ENCODE measurements at regions not wholly inside any gene's neighbourhood (a gene's known extent, or its start where the extent isn't known, plus 50 kb on each side); places are given as distances from the start of the nearest gene placed in this dataset.
"Not testable (repeated sequence)": the region's sequence is repeated elsewhere in the genome, so short reads cannot be mapped to it uniquely, and the experiment has no call there.

DNA sequence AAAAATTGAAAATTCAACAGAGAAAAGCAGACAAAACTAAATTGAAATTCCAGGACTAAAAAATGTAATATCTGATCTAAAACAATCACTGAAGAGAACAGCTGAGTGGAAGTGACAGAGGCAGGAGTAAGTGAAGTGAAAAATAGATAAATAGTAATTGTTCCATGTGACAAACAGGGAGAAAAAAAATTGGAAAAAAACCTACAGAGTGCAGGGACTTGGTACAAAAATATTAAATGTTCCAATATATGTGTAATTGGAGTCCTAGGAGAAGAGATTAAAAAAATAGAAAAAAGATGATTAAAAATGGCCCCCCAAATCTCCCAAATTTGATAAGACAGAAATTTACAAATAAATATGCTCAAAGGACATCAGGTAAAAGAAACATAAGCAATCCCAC, 63.4 kb upstream of the NAMPT start:
- no peak for DNase-seq
- Mint-ChIP-seq H3K9me3 (ENCODE audit: insufficient read depth) (peaks cover 8% of the 10 kb centered on the region), H3K4me1 (ENCODE audit: low read depth) (peaks cover 40% of the 10 kb centered on the region), H3K36me3 (ENCODE audit: low read depth) (peaks cover 12% of the 10 kb centered on the region), H3K27ac (no peak overlapping the region), H3K4me3 (no peak overlapping the region), H3K27me3 (ENCODE audit: low read depth) (peaks cover 5% of the 10 kb centered on the region)
- ATAC-seq, result no peak
- CTCF ChIA-PET, result interaction anchor here (1.0 kb wide), 1 partner anchor 114 kb away, joined by 5 read pairs; no protein-coding TSS in a partner anchor
- POLR2A ChIA-PET, result no interaction called here

DNA sequence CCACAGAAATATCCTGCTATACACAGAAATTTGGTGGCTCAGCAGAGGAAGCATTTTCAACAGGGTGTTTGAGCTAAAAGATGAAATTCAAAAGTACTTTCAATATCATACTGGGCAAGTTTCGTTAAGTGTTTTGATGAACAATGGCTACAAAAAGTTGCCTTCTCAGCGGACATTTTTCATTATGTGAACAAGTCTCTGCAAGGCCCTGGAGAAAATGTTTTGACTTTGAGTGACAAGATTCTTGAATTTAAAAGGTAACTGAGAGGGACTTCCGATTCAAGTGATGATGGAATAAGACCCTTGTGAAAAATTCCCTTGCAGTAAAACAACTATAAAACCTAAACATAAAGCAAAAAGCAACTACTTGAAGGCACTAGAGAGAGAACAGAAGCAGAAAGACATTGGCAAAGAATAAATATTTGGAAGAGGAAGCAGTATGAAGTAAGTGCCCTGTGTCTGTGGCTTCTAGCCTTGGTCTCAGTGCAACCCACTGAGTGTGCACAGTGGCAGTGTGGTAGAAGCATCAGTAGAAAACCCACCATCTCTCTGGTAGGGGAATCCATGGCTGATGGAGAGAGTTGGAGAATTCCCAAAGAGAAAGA, 62.5 kb upstream of the NAMPT start:
- CTCF ChIA-PET, result interaction anchor here (1.0 to 2.0 kb wide), 2 partner anchors 115 to 170 kb away, joined by 5 read pairs; no protein-coding TSS in a partner anchor
- peak overlapping the region; percentile 72 for H3K27ac Mint-ChIP-seq
- peaks cover 2% of the 10 kb centered on the region for H3K27me3 Mint-ChIP-seq (ENCODE audit: low read depth)
- peak overlapping the region; percentile 39 for H3K4me3 Mint-ChIP-seq
- DNase-seq, result peak; percentile 33
- ATAC-seq, result peak; percentile 27
- peaks cover 8% of the 10 kb centered on the region for H3K9me3 Mint-ChIP-seq (ENCODE audit: insufficient read depth)
- POLR2A ChIA-PET, result interaction anchor here (4.1 kb wide), 1 partner anchor 62 kb away, joined by 33 read pairs; the partner anchor contains the start of gene NAMPT
- H3K36me3 Mint-ChIP-seq (ENCODE audit: low read depth), result peaks cover 15% of the 10 kb centered on the region
- peaks cover 40% of the 10 kb centered on the region for H3K4me1 Mint-ChIP-seq (ENCODE audit: low read depth)

DNA sequence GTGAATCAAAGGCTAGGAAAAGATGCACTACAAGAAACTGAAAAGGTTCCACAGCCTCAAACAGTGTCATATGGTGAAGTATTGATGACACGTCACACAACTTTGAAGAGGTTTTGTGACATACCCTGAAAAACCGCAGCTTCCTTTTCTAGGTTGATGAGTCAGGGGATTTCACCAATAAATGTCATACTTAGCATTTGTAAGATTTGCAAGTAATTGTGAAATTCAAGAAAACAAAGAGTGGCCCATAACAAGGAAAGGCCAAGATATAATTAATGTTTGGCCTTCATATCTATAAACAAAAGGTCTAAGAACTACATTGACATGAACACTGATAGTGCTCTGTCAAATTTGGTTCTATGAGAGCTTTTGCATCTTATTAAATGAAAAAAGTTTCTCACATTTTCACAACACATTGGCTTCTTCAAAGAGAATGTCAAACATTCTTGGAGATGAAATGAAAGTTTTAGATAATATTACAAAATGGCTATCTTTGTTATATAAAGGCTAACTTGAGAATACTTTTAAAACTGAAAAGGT, 62.0 kb upstream of the NAMPT start:
- Mint-ChIP-seq H3K27ac (peak overlapping the region; percentile 72), H3K4me1 (ENCODE audit: low read depth) (peaks cover 40% of the 10 kb centered on the region), H3K27me3 (ENCODE audit: low read depth) (peaks cover 2% of the 10 kb centered on the region), H3K9me3 (ENCODE audit: insufficient read depth) (peaks cover 12% of the 10 kb centered on the region), H3K36me3 (ENCODE audit: low read depth) (peaks cover 20% of the 10 kb centered on the region), H3K4me3 (peak overlapping the region; percentile 39)
- peak; percentile 87 for ATAC-seq
- ChIA-PET POLR2A (interaction anchor here (4.1 kb wide), 1 partner anchor 62 kb away, joined by 33 read pairs; the partner anchor contains the start of gene NAMPT), CTCF (interaction anchor here (1.0 to 2.0 kb wide), 2 partner anchors 65 to 170 kb away, joined by 3 to 5 read pairs; no protein-coding TSS in a partner anchor)
- DNase-seq, result peak; percentile 82

DNA sequence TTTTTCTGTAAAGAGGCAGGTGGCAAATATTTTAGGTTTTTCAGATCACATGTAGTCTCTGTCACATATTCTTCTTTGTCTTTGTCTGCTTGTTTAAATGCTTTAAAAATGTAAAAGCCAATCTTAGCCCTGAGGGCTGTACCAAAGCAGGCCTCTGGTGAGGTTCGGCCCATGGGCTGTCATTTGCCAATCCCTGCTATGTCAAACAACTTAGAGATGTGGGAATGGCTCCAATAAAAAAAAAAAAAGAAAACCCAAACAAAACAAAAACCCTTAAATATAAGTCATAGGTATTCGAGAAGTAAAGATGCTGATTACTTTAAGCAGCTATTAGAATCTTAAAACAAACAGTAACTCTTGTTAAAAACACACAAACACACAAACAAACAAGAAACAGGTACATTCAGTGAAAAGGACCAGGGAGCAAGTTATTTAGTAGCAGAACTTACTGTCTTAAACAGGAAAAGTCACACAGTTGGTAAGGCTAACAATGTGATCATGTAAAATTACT, 61.4 kb upstream of the NAMPT start:
- POLR2A ChIA-PET, result interaction anchor here (0.6 to 4.1 kb wide), 3 partner anchors 61 to 530 kb away, joined by 3 to 33 read pairs (median 5); partner anchors contain the start of gene NAMPT
- H3K4me1 Mint-ChIP-seq (ENCODE audit: low read depth), result peaks cover 40% of the 10 kb centered on the region
- peaks cover 23% of the 10 kb centered on the region for H3K36me3 Mint-ChIP-seq (ENCODE audit: low read depth)

DNA sequence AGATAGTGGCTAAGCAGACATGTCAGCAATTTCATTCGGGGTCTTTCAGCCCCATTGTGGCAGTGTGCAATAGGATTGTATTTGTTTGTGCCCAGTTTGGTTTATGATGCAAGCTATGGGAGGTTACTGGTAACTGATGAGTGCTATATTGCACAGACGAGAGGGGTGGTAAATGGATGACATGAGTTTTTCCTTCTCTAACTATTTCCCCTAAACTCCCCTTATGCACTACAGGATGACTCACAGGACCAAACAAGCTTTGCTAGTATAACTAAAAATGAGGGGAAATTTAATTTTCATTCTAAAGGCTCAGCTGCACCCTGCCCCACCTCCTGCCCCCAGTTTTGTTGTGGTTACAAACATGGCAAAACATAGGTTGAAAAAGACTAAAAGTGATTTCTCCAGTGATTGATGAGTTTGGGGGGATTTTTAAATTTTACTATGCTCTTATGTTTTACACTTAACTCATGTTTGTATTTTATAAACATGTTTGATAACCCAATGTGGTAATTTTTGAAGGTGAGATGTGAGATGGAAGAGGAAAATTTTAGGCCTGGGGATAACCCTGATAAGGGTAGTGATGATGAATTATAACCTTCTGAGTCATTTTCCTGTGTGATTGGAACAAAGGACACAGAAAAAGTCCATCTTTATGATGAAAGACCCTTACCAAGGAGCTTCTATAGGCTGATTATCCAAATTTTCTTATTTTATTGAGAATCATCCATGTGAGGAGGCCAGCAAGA, 60.8 kb upstream of the NAMPT start:
- ChIA-PET CTCF (interaction anchor here (0.9 to 2.0 kb wide), 3 partner anchors 64 to 169 kb away, joined by 3 to 5 read pairs (median 3); no protein-coding TSS in a partner anchor), POLR2A (interaction anchor here (0.6 to 4.1 kb wide), 3 partner anchors 61 to 530 kb away, joined by 3 to 33 read pairs (median 5); partner anchors contain the start of gene NAMPT)
- ATAC-seq (peak; percentile 52), DNase-seq (peak; percentile 43)
- Mint-ChIP-seq H3K27ac (peak overlapping the region; percentile 72), H3K9me3 (ENCODE audit: insufficient read depth) (peaks cover 16% of the 10 kb centered on the region), H3K4me1 (ENCODE audit: low read depth) (peaks cover 40% of the 10 kb centered on the region), H3K4me3 (no peak overlapping the region), H3K27me3 (ENCODE audit: low read depth) (no peaks in the 10 kb centered on the region), H3K36me3 (ENCODE audit: low read depth) (peaks cover 23% of the 10 kb centered on the region)

More for the DNA sequence above, 61.4 kb upstream of the NAMPT start:
- DNase-seq (no peak), ATAC-seq (peak; percentile 4)
- Mint-ChIP-seq H3K27ac (peak overlapping the region; percentile 72), H3K9me3 (ENCODE audit: insufficient read depth) (peaks cover 16% of the 10 kb centered on the region), H3K27me3 (ENCODE audit: low read depth) (no peaks in the 10 kb centered on the region), H3K4me3 (no peak overlapping the region)
- CTCF ChIA-PET, result interaction anchor here (0.9 to 2.0 kb wide), 3 partner anchors 65 to 169 kb away, joined by 3 to 5 read pairs (median 3); no protein-coding TSS in a partner anchor

DNA sequence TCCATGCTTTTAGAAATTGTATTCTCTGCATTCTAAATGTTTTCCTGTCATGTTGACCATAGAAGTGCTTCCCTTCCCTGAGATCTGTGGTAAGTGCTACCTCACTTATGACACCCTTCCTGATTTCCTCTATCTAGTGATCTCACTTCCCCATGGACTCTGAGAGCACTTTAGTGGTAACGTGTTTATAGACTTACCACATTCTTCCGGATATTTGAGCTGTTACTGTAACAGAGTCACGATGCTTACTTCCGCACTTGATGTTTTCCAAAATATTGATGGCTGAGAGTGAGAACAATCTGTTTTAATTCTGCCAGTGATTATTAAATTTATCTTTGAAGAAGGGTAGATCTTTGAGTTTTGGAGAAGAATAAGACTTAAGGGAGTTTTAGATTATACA, 60.1 kb upstream of the NAMPT start:
- ChIA-PET POLR2A (interaction anchor here (1.1 to 4.1 kb wide), 2 partner anchors 60 to 529 kb away, joined by 3 to 33 read pairs; partner anchors contain the start of gene NAMPT), CTCF (interaction anchor here (0.9 kb wide), 1 partner anchor 118 kb away, joined by 3 read pairs; no protein-coding TSS in a partner anchor)
- Mint-ChIP-seq H3K36me3 (ENCODE audit: low read depth) (peaks cover 26% of the 10 kb centered on the region), H3K4me3 (no peak overlapping the region), H3K27me3 (ENCODE audit: low read depth) (no peaks in the 10 kb centered on the region), H3K27ac (peak overlapping the region; percentile 7), H3K4me1 (ENCODE audit: low read depth) (peaks cover 40% of the 10 kb centered on the region), H3K9me3 (ENCODE audit: insufficient read depth) (peaks cover 16% of the 10 kb centered on the region)
- no peak for DNase-seq
- ATAC-seq, result no peak

DNA sequence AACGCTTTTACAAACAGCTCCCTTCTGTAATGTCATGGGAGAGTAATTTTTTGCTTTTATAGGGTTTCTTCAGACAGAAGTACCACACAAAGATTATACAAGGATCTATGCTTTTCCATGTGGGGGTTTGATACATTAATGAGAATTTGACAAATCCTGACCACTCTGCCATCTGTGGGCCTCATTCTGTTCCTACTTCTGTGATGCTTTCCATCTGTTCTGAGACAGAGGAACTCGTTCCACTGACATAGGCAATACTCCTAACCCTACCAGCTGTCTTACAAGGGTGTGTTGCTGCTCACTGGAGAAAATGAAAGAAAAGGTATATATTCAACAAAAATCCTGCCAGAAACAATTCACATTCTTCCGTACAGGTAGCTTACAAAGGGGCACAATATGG, 59.4 kb upstream of the NAMPT start:
- no peak overlapping the region for H3K27ac Mint-ChIP-seq
- H3K4me3 Mint-ChIP-seq, result no peak overlapping the region
- H3K27me3 Mint-ChIP-seq (ENCODE audit: low read depth), result no peaks in the 10 kb centered on the region
- ATAC-seq (no peak), DNase-seq (no peak)
- POLR2A ChIA-PET, result interaction anchor here (4.1 kb wide), 1 partner anchor 59 kb away, joined by 33 read pairs; the partner anchor contains the start of gene NAMPT
- CTCF ChIA-PET, result interaction anchor here (0.9 to 1.1 kb wide), 3 partner anchors 13 to 168 kb away, joined by 3 read pairs; no protein-coding TSS in a partner anchor
- peaks cover 40% of the 10 kb centered on the region for H3K4me1 Mint-ChIP-seq (ENCODE audit: low read depth)
- H3K9me3 Mint-ChIP-seq (ENCODE audit: insufficient read depth), result peaks cover 16% of the 10 kb centered on the region
- peaks cover 26% of the 10 kb centered on the region for H3K36me3 Mint-ChIP-seq (ENCODE audit: low read depth)

DNA sequence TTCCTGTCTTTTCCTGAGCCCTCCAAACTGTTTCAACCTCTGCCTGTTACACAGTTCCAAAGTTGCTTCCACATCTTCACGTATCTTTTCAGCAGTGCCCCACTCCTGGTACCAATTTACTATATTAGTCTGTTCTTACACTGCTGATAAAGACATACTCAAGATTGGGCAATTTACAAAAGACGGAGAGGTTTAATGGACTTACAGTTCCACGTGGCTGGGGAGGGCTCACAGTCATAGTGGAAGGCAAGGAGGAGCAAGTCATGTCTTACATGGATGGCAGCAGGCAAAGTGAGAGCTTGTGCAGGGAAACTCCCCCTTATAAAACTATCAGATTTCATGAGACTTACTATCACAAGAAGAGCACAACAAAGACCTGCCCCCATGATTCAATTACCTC, 57.3 kb upstream of the NAMPT start:
- peaks cover 15% of the 10 kb centered on the region for H3K9me3 Mint-ChIP-seq (ENCODE audit: insufficient read depth)
- ATAC-seq; POLR2A ChIA-PET; H3K27ac Mint-ChIP-seq; CTCF ChIA-PET; DNase-seq; H3K27me3 Mint-ChIP-seq (ENCODE audit: low read depth); H3K4me3 Mint-ChIP-seq: not testable (repeated sequence)
- peaks cover 13% of the 10 kb centered on the region for H3K36me3 Mint-ChIP-seq (ENCODE audit: low read depth)
- H3K4me1 Mint-ChIP-seq (ENCODE audit: low read depth), result peaks cover 27% of the 10 kb centered on the region

DNA sequence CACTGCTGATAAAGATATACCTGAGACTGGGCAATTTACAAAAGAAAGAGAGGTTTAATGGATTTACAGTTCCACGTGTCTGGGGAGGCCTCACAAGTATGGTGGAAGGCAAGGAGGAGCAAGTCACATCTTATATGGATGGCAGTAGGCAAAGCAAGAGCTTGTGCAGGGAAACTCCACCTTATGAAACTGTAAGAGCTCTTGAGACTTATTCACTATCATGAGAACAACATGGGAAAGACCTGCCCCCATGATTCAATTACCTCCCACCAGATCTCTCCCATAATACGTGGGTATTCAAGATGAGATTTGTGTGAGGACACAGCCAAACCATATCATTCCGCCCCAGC, 55.4 kb upstream of the NAMPT start:
- H3K36me3 Mint-ChIP-seq (ENCODE audit: low read depth), result peaks cover 13% of the 10 kb centered on the region
- H3K27me3 Mint-ChIP-seq (ENCODE audit: low read depth); DNase-seq; POLR2A ChIA-PET; CTCF ChIA-PET; ATAC-seq; H3K4me1 Mint-ChIP-seq (ENCODE audit: low read depth); H3K27ac Mint-ChIP-seq; H3K4me3 Mint-ChIP-seq: not testable (repeated sequence)
- peaks cover 18% of the 10 kb centered on the region for H3K9me3 Mint-ChIP-seq (ENCODE audit: insufficient read depth)

DNA sequence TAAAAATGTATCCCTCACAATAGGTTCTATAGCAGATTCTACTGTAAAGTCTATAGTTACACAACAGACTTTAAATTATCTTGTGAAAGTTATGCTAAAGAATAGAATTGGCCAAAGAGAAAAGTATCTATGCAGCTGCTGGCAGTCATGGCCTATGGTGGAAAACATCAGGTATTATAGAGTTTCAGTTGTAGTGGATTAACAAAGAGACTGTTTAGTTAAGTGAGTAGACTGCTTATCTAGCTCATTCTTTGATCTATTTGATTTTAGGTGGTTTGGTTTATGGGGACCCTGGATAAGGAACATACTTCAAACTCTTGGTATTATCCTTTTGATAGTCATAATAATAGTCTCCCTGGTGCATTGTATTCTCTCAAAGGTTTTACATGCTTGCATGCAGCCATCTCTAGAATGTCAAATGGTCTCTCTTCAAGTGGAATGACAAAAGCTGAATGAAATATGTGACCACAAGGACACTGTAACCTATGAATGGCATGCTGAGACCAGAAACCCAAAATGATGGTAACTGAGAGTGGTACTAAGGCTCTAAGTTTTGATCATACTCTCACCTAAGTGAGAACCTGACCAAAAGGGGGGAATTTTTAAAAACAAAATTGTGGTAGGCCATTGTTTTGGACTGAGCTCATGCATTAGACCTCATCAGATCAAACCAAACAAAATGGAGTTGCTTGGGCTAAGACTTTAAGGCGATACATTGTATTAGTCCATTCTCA, 54.9 kb upstream of the NAMPT start:
- ChIA-PET CTCF (no interaction called here), POLR2A (no interaction called here)
- Mint-ChIP-seq H3K4me1 (ENCODE audit: low read depth) (peaks cover 3% of the 10 kb centered on the region), H3K27ac (no peak overlapping the region), H3K36me3 (ENCODE audit: low read depth) (peaks cover 13% of the 10 kb centered on the region), H3K9me3 (ENCODE audit: insufficient read depth) (peaks cover 18% of the 10 kb centered on the region), H3K4me3 (no peak overlapping the region), H3K27me3 (ENCODE audit: low read depth) (no peaks in the 10 kb centered on the region)
- ATAC-seq (no peak), DNase-seq (no peak)

DNA sequence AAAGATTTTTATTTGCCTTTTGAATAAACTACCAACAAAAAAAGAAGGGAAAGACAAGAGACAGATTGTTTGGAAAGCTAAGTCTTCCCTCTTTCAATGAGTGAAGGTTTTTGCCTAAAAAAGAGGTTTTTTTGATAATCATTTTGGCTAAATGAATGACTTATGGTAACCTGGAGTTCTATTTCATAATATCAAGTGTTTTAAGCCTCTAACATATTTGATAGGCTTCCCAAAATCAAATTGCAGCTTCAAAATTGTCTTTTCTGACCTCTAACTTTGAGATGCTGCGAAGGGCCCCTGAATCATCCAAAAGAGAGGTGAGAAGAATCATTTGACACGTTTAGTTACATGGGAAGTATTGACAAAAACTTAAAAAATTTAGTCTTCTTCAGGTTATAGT, 53.0 kb upstream of the NAMPT start:
- Mint-ChIP-seq H3K27me3 (ENCODE audit: low read depth) (no peaks in the 10 kb centered on the region), H3K36me3 (ENCODE audit: low read depth) (peaks cover 13% of the 10 kb centered on the region), H3K4me1 (ENCODE audit: low read depth) (no peaks in the 10 kb centered on the region), H3K4me3 (no peak overlapping the region), H3K27ac (no peak overlapping the region), H3K9me3 (ENCODE audit: insufficient read depth) (peaks cover 18% of the 10 kb centered on the region)
- no peak for ATAC-seq
- CTCF ChIA-PET, result interaction anchor here (1.4 kb wide), 1 partner anchor 428 kb away, joined by 3 read pairs; no protein-coding TSS in a partner anchor
- POLR2A ChIA-PET, result no interaction called here
- DNase-seq, result no peak
